ENCODE measurements at regions not wholly inside any gene's neighbourhood (a gene's known extent, or its start where the extent isn't known, plus 50 kb on each side); places are given as distances from the start of the nearest gene placed in this dataset.

DNA sequence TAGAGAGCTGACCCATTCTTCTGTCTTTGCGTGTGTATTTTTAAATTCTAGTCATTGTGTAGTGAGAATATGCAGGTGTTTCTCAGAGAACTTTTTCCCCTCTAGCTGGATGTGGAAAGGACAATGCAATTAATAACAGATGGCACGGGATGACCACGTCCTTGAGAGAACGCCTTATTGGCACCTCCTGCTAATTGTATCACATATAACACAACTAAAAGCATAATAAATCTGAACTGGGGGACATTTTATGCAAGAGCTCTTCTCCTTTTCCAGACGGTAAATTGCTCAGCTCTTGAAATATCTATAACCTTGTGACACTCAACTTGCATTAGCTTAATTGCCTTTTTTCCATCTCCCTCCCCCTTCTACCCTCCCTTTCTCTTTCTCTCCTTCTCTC, 62.9 kb upstream of the IZUMO3 start:
- DNase-seq, result no peak

DNA sequence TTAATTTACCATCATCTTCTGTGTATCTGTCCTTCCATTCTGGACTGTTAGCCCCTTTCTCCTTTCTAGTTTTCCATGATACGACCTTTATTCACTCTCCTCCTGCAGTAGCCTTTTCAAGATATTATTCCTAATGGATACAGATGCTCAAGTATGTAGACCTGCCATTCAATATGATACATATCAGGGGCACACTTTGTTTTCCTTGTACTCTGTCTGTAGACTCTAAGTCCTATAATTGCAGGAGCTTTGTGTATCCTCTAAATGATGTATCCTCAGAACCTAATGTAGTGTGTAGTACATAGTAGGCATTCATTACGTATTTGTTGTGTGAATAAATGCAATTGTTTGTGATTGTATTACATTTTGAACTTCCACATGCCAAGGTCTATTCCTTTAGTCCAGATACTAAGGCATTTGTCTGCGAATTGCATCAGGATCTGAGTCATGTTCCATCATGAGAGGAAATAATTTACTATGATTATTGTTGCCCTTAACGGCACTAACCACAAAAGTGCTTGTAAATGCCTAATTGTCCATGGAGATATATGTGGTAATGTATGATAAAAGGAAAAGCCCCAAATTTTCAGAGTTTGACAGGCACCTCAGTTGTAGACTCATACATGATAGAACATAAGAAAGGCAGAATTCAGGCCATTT, 57.1 kb upstream of the IZUMO3 start:
- DNase-seq, result no peak
